ENCODE measurements at regions not wholly inside any gene's neighbourhood (a gene's known extent, or its start where the extent isn't known, plus 50 kb on each side); places are given as distances from the start of the nearest gene placed in this dataset.
"Not testable (repeated sequence)": the region's sequence is repeated elsewhere in the genome, so short reads cannot be mapped to it uniquely, and the experiment has no call there.

- DNase-seq, result not testable (repeated sequence)
Observed at GRCh38 chr16:10275214-10275996, 93.2 kb upstream of the GRIN2A start.

- no peak for DNase-seq
Observed at GRCh38 chr16:10277597-10277996, 95.4 kb upstream of the GRIN2A start.

DNA sequence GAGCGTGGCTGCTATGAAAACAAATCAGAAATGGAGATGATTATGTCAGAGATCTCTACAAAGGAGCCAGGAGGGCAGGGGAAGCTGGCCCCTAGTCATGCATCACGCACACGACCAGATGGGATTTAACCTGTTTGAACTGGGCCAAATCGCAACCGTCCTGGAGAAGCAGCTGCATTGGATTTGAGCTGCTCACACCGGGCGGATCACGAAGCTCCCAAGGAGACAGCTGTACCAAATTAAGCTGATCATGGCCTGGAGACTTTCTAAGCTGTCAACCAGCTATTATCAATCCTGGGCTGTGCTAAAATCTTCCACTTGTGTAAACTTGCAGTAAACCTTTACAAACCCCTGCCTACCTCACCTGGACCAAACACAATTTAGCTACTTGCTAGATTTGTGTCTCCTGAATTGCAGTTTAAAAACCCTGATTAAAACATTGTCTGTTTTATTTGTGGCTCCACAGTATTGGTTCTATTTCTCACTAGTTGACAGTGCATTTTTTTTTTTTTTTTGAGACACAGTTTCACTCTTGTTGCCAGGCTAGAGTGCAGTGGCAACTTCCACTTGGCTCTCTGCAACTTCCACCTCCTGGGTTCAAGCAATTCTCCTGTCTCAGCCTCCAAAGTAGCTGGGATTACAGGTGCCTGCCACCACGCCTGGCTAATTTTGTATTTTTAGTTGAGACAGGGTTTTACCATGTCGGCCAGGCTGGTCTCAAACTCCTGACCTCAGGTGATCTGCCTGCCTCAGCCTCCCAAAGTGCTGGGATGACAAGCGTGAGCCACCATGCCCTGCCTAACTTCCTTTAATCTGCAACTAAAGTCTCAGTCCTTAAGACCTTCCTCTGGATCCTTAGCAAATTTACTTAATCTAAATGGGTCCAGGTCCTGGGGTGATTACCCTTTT, 98.3 kb upstream of the GRIN2A start:
- DNase-seq, result peak; percentile 17

DNA sequence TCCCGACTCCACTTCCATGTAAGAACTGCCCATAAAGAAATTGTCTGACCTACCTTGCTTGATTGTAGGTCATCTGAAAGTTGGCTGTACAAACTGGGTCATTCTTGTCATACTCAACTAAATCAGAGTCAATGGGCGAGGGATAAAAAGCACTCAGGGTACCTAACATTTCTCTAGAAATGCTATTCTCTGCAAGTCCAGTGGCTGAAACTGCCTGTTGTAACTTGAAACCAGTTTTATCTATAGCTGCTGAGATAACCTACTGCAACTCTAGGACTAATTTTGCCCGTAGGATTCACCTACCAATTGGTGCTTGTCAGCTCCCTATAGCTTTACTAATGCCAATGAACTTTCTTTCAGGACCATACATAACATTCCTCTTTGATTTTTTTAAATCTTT, 100.1 kb upstream of the GRIN2A start:
- DNase-seq, result no peak

- not testable (repeated sequence) for DNase-seq
Observed at GRCh38 chr16:10283246-10283645, 101.0 kb upstream of the GRIN2A start.

GRCh38 chr16:10290467-10291105, 95.3 kb upstream of the ATF7IP2 start:
- not testable (repeated sequence) for DNase-seq

- not testable (repeated sequence) for DNase-seq
Observed at GRCh38 chr16:10292197-10292596, 93.7 kb upstream of the ATF7IP2 start.

GRCh38 chr16:10292976-10293375, 92.9 kb upstream of the ATF7IP2 start:
- DNase-seq, result not testable (repeated sequence)

DNA sequence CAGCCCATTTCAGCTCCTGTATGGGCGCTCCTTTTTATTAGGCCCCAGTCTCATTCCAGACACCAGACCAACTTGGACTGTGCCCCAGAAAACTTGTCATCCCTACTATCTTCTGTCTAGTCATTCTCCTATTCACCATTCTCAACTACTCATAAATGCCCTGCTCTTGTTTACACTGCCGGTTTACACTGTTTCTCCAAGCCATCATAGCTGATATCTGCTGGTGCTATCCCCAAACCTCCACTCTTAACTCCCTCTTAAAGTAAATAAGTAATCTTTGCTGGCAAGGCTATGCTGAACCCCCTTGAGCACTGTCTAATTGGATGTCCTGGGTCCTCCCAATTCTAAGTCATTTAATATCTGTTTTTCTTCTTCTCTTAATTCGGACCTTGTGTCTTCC, 91.7 kb upstream of the ATF7IP2 start:
- not testable (repeated sequence) for DNase-seq

GRCh38 chr16:10296956-10297340, 88.9 kb upstream of the ATF7IP2 start:
- DNase-seq, result no peak

GRCh38 chr16:10297341-10298006, 88.4 kb upstream of the ATF7IP2 start:
- no peak for DNase-seq

DNA sequence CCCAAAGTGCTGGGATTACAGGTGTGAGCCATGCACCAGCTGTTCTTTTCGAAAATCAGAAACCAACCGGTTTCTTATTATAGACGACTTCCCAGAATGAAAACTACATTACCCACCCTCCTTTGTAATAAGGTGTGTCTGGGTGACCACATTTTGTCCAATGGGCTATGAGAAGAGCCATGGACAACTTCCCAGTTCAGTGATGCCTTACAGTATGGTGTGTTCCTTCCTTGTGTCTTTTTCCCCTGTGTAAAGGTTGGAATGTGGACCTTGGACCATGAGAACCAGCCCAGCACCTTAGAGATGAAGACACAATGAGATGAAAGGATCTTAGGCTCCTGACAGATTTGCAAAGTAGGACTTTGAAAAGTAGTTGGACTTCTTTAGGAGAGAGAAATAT, 85.0 kb upstream of the ATF7IP2 start:
- no peak for DNase-seq

- DNase-seq, result not testable (repeated sequence)
Observed at GRCh38 chr16:10301547-10301946, 84.3 kb upstream of the ATF7IP2 start.

DNA sequence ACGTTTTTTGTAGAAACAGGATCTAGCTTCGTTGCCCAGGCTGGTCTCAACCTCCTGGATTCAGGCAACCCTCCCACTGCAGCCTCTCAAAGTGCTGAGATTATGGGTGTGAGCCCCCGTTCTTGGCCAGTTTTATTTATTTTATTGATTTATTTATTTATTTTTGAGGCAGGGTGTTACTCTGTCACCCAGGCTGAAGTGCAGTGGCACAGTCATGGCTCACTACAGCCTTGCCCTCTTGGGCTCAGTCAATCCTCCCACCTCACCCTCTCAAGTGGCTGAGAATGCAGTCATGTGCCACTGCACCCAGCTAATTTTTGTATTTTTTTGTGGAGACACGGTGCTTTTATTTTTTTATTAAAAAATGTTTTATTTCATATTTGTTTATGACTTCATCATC, 79.9 kb upstream of the ATF7IP2 start:
- DNase-seq, result no peak

DNA sequence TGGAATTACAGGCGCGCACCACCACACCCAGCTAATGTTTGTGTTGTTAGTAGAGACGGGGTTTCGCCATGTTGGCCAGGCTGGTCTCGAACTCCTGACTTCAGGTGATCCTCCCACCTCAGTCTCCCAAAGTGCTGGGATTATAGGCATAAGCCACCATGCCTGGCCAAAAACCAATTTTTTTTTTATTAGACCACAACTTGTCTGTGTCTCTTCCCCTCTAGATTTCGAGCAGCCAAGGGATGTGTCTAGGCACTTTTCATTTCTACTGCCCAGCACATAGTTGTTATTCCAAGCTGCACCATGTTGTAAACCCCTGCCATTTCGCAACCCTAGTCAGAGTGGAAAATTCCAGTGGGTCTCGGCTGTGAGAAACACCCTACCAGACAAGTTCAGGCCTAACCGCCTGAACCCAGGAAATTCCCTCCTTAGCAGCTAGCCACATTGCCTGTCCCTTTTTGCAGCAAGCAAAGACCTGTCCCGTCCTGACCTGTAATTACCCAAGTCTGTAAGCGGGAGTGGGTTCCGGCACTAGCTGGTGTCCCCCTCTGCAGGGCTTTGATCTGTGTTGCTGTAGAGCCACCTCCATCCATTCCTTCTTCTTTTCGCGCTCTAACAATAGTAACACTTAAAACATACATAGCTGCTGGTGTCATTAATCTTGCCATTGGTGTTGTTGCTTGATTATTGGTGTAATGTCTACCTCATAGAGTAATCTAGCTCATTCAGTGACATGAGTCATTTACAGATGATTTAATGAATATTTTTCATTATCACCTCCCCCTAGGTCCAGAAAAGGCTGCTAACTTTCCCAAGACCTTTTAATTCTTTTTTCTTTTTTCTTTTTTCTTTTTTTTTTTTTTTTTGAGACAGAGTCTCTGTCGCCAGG, 77.3 kb upstream of the ATF7IP2 start:
- DNase-seq, result no peak

DNA sequence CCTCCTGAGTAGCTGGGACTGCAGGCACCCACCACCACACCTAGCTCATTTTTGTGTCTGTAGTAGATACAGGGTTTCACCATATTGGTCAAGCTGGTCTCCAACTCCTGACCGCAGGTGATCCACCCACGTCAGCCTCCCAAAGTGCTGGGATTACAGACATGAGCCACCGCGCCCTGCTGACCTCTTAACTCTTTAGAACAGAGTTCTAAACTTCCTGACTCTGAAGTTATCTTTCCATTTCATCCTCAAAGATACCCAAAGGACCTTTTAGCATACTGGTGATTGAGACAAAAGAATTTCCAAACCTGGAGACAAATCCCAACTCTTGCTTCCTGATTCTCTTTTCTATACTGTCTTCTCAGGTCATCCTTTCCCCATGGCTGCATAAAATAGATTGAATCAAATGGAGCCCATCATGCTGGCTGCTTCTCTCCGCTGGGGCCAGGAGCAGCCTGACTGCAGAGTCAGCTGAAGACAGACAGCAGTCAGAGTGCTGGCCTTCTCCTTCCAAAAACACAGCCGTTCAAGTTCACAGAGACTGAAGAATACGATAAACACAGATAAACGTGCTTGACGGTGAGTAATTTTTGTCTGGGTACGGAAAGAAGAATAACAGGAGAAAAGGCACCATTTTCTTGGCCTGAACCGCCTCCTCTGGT, 76.5 kb upstream of the ATF7IP2 start:
- DNase-seq, result no peak

DNA sequence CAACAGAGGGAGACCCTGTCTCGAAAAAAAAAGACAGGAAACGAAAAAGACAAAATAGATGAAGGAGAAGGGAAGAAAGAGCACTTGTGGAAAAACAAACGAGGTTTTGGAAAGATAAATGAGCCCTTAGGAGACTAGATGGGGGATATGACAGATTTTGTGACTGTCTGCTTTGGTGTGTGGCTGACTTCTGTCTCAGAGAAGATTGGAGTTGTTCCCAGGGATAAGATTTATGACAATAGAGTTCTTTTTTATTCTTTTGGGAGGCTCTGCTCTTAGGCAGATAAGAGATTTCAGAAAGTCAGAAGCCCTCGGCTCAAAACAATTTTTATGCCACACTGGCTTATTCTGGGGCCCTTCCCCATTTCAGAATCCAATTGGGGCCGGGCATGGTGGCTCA, 73.9 kb upstream of the ATF7IP2 start:
- no peak for DNase-seq

DNA sequence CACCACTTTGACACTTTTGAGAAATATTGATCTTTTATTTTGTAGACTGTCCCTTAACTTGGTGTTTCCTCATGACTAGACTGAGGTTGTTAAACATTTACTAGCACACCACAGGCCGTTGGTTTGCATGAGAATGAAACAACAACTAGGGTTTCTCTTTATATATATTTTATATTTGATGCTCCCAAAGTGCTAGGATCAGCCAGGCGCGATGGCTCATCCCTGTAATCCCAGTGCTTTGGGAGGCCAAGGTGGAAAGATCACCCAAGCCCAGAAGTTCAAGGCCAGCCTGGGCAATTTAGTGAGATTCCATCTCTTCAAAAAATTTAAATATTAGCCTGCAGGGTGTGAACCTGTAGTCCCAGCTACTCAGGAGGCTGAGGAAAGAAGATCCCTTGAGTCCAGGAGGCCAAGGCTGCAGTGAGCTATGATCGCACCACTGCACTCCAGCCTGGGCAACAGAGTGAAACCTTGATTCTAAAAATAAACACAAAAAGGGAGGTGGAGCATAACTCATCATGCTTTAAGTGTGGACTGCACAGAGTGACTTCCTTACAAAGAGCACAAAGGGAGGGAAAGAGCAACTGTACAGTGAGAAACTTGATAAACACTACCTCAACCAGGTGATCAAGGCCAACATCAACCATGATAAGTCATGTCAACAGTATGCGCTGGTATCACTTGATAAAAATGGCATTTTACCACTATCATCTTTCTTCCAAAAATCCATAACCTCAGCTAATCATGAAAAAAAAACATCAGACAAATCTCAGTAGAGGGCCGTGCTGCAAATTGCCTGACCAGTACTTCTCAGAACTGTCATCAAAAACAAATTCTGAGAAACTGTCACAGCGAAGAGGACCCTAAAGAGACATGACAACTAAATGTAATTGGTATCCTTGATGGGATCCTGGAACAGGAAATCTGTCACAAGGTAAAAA, 72.8 kb upstream of the ATF7IP2 start:
- DNase-seq, result no peak

- DNase-seq, result no peak
Observed at GRCh38 chr16:10314317-10314716, 71.5 kb upstream of the ATF7IP2 start.

GRCh38 chr16:10314811-10315210, 71.0 kb upstream of the ATF7IP2 start:
- DNase-seq, result no peak
